ENCODE measurements at regions not wholly inside any gene's neighbourhood (a gene's known extent, or its start where the extent isn't known, plus 50 kb on each side); places are given as distances from the start of the nearest gene placed in this dataset.

DNA sequence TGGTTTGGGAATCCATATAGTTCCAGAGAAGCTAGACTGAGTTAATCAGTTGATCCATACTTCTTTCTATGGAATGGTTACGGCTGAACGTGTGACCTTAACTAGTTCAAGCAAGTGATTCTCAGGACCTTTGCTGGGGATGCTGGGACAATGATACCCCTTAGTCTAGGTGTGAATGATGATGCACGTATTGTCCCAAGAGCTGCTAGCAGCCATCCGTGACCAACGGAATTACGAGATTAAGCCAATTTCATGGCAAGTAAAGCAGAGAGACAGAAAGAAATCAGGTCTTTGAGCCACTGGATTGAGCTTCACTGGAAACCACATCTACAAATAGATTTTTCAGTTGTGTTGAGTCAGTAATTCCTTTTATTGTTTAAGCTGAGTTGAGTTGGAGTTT is 99.2 kb upstream of the LIFR start:
- no peak for ATAC-seq

DNA sequence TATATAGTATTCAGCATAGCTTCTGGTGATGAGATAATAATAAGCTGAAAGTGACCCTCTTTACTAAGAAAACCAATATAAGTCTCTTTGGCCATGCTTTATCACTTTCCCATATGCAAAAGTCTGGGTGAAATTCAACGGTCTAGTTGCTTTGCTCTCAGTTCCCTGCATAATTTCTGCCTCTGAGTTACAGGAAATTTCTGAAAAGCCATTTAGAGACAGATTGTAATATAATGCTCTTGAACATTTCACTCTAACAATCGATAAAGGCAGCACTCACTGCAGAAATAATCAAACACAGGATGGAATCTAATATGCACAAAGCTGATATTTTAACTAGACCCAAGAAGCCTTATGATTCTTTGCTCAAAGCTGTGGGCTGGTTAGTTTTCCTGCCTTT is 100.1 kb upstream of the LIFR start:
- intact Hi-C loops (cut with DNase I, micrococcal nuclease) = no loop called here
- H3K36me3 ChIP-seq (ENCODE audit: low read depth) = no peaks in the 10 kb centered on the region
- ATAC-seq = no peak
- no peaks in the 10 kb centered on the region for H3K9me3 ChIP-seq
- TF ChIP-seq, protein P1, sequence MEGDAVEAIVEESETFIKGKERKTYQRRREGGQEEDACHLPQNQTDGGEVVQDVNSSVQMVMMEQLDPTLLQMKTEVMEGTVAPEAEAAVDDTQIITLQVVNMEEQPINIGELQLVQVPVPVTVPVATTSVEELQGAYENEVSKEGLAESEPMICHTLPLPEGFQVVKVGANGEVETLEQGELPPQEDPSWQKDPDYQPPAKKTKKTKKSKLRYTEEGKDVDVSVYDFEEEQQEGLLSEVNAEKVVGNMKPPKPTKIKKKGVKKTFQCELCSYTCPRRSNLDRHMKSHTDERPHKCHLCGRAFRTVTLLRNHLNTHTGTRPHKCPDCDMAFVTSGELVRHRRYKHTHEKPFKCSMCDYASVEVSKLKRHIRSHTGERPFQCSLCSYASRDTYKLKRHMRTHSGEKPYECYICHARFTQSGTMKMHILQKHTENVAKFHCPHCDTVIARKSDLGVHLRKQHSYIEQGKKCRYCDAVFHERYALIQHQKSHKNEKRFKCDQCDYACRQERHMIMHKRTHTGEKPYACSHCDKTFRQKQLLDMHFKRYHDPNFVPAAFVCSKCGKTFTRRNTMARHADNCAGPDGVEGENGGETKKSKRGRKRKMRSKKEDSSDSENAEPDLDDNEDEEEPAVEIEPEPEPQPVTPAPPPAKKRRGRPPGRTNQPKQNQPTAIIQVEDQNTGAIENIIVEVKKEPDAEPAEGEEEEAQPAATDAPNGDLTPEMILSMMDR (IDR thresholded peaks at IDR 0.05) = no peak
- no peaks in the 10 kb centered on the region for H3K4me1 ChIP-seq (ENCODE audit: low read depth)
- DNase-seq = no peak
- H3K4me3 ChIP-seq = no peak overlapping the region

More for the DNA sequence above, 99.2 kb upstream of the LIFR start:
- Histone ChIP-seq H3K4me1 (ENCODE audit: low read depth) (no peaks in the 10 kb centered on the region), H3K9me3 (no peaks in the 10 kb centered on the region), H3K4me3 (no peak overlapping the region), H3K36me3 (ENCODE audit: low read depth) (no peaks in the 10 kb centered on the region)
- intact Hi-C loops (cut with DNase I, micrococcal nuclease) = no loop called here
- no peak for DNase-seq
- TF ChIP-seq, protein P1 (IDR thresholded peaks at IDR 0.05) = no peak

DNA sequence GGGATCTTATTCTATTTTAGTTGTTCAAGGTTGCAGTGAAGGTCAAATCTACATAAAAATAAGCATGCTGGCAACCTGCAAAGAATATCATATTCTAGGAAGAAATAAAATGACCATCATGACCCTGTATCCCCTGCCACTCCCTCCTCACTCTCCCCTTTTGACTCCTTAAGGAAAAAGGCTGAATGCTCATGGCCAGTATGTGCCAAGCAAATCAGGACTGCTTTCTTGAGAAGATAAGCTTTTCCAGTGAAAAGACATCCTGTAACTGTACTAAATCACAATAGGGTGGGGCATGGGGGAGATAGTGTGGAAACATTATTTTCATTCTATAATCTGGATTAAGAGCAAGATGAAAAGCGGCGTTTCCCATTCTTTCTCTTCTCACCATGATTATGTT is 100.6 kb upstream of the LIFR start:
- DNase-seq = no peak
- ATAC-seq = no peak
- no peak overlapping the region for H3K4me3 ChIP-seq
- intact Hi-C loops (cut with DNase I, micrococcal nuclease) = no loop called here
- no peaks in the 10 kb centered on the region for H3K36me3 ChIP-seq (ENCODE audit: low read depth)
- no peaks in the 10 kb centered on the region for H3K4me1 ChIP-seq (ENCODE audit: low read depth)
- TF ChIP-seq, protein P1 (IDR thresholded peaks at IDR 0.05) = no peak
- H3K9me3 ChIP-seq = no peaks in the 10 kb centered on the region

DNA sequence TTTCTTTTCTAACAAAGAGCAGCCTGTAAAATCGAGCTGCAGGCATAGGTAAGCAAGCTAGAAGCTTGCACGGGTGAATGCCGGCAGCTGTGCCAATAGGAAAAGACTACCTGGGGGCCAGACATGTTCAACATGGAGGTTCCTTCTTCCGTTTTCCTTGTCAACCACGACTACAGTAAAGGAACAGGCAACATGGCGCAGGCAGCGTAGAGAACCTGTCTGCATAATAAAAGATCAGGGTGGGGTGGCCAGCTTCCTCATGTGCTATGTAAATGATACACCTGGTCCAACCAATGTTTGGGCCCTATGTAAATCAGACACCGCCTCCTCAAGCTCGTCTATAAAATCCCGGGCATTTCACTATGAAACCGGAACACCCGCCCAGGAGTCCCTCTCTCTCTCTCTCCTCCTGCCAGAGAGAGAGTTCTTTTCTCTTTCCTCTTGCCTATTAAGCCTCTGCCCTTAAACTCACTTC is 103.8 kb upstream of the LIFR start:
- intact Hi-C loops (cut with DNase I, micrococcal nuclease) = no loop called here

DNA sequence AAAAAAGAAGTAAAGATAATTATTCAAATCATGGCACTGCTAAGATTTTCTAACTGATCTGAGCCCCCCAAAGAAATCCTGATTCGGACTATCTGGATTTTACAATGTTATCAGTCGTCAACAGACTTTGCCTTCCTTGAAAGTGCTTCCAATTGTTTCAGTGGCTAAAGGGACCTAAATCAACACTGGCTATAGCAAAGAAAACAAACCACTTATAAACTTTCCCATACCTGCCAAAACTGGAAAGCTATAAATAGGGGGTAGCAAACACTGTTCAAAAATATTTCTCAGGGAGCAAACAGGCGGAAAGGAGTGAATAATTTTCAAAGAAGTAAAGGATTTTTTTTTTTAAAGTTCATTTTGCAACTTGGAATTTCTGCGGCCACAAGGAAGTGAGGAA is 105.6 kb upstream of the LIFR start:
- H3K36me3 ChIP-seq (ENCODE audit: low read depth) = no peaks in the 10 kb centered on the region
- intact Hi-C loops (cut with DNase I, micrococcal nuclease) = no loop called here

More for the DNA sequence above, 103.8 kb upstream of the LIFR start:
- DNase-seq = no peak
- Histone ChIP-seq H3K4me3 (no peak overlapping the region), H3K9me3 (no peaks in the 10 kb centered on the region), H3K36me3 (ENCODE audit: low read depth) (no peaks in the 10 kb centered on the region), H3K4me1 (ENCODE audit: low read depth) (no peaks in the 10 kb centered on the region)
- ATAC-seq = peak; percentile 67
- TF ChIP-seq, protein P1 (IDR thresholded peaks at IDR 0.05) = no peak

More for the DNA sequence above, 105.6 kb upstream of the LIFR start:
- Histone ChIP-seq H3K4me3 (no peak overlapping the region), H3K4me1 (ENCODE audit: low read depth) (no peaks in the 10 kb centered on the region), H3K9me3 (no peaks in the 10 kb centered on the region)
- ATAC-seq (no peak), DNase-seq (no peak)
- TF ChIP-seq, protein P1 (IDR thresholded peaks at IDR 0.05) = no peak

Measured in mucosa of descending colon (tissue), 3 donors.